Hepatic stellate cell (primary cell): ENCODE measurements at regions not wholly inside any gene's neighbourhood (a gene's known extent, or its start where the extent isn't known, plus 50 kb on each side); places are given as distances from the start of the nearest gene placed in this dataset.

Experiments used
- DNase-seq: peaks from one replicate; pipeline ENCODE4 v3.0.0; 2011; ENCODE audit warnings: low spot score

DNA sequence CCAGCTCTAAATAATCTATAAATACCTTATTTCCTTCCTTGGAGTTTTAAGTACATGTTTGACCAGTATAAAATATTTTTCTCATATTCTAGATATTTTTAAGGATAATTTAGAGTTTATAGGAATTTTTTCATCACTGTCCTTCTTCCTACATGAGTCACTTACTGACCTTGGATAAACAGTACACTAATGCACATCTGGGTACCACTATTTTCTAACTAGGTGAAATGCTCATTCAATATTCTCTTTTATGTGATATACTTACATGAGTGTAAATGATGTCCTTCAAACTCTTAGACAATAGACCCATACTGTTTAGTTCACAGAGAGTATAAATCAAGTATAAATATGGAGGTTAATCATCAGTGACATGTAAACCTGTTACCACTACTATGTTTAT is 1574.2 kb upstream of the ACVR2A start:
- no peak for DNase-seq

GRCh38 chr2:146267093-146267492 is 1577.7 kb upstream of the ACVR2A start:
- no peak for DNase-seq

DNA sequence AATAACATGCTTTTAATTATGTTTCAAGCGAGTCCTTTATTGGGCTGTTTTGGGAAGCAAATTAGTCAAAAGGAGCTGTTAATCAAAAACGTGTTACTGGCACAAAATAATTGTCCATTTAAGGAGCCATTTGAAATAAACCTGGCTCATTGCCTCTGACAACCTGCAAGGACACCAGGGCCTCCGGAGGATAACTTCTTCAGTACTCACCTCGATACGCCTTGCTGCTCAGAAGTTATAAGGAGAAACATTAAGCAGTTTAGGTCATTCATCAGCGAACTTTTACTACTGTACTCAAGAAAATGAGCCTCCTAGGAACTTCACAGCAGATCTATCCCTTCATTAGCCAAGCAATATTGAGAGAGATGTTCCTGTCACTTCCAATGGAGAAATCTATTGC is 1579.2 kb upstream of the ACVR2A start:
- no peak for DNase-seq

DNA sequence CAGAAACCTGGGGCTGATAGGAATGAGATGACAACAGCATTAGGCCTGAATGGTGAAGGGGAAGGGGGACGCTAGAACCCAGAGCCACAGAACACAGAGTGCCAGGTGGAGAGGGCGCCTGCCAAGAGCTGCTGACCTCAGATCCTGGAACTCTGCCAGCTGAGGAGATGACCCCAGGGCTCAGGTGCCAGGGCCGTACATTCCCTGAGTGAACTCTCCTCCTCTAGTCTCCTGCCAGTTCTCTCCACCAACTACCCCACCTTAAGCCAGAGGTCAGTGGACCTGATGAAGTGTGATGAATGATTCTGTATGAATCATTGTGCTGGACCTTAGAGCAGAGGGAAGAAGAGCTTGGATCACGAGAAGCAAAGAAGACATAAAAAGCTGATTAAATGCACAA is 1582.2 kb upstream of the ACVR2A start:
- DNase-seq = no peak

- no peak for DNase-seq
These were observed 1584.3 kb upstream of the ACVR2A start for GRCh38 chr2:146260551-146260950.

DNA sequence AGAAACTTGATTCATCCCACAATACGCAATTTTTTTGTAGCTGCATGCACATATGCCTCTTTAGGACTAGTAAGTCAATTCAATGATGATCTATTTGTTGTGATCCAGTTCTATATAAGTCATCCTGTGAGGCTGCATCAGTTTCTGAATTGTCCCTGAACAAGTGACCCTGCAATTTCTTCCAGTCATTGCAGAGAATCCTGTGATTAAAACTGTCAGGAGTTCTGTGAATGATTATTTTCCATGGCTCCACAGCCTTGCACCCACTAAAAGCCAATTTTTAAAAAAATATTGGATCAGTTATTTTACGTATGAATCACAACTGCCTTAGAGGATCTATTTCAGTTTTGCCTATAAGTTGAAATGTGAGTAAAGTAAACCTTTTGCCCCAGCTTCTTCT is 1585.0 kb upstream of the ACVR2A start:
- no peak for DNase-seq

- no peak for DNase-seq
These were observed 1586.8 kb upstream of the ACVR2A start for GRCh38 chr2:146258071-146258470.

DNA sequence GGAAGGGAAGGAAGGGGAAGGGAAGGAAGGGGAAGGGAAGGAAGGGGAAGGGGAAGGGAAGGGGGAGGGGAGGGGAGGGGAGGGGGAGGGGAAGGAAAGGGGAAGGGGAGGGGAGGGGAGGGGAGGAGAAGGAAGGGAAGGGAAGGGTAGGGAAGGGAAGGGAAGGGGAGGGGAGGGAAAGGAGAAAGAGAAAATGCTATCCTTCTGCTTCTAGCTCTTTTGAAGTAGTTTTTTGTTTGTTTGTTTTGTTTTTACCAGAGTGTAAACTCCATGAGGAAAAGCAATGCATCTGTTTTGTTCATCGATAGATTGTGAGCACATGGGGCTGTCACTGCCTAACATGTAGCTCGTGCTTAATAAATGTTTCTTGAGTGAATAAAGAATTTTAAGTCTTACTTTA is 1592.7 kb upstream of the ACVR2A start:
- DNase-seq = no peak

GRCh38 chr2:146251328-146251727 is 1593.5 kb upstream of the ACVR2A start:
- DNase-seq = no peak

GRCh38 chr2:146246736-146247523 is 1597.9 kb upstream of the ACVR2A start:
- DNase-seq = no peak

- peak; percentile 12 for DNase-seq
These were observed 1598.7 kb upstream of the ACVR2A start for GRCh38 chr2:146246002-146246735.

DNA sequence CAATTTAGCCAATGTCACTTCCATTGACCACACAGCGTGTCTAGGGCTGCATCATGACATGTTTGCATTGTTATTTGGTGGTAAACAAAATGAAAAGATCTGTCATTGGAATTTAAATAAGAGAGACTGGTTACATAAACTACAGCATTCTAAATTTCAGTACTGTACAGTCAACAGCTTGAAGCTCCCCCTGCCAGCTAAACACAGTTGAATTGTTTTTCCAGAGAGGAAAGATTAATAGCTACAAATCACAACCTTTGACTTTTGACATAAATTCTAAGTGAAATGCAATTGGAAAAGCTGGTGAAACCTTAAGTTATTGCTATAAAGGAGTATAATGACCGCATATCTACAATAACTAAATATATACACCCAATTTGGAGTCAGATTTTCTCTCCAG is 1600.0 kb upstream of the ACVR2A start:
- DNase-seq = no peak

DNA sequence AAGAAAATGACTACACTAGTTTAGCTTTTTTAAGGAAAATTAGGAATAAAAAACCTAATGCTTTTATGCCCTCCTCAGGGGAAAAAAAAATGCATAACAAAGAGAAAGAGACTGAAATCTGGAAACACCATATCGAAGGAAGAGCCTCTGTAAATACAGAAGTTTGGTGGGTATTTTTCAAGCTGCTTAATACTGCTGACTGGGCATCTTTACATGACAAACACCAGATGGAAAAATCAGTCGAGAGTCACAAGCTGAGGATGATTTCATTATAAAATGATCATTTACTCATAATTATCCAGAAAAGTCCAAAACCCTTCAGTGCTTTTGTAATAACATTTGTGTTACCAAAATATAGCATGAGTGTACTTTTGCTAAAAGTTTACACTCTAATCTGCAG is 1600.7 kb upstream of the ACVR2A start:
- DNase-seq = no peak

DNA sequence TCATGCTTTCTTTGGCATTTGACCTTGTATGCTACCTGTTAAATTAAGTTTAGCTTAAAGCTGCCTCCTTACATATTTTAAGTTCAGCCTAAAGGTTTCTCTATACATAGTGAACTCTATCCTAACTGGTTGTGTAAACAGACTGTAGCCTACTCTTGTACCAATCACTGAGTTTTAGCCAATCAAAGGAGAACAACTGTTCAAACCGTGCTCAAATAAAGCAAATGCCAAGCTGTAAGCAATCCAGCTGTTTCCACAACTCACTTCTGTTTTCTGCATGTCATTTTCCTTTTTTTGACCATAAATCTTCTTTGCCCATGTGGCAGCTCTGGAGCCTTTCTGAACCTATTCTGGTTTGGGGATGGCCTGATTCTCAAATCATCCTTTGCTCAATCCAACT is 1603.8 kb upstream of the ACVR2A start:
- no peak for DNase-seq

GRCh38 chr2:146240391-146240790 is 1604.4 kb upstream of the ACVR2A start:
- DNase-seq = no peak

- peak; percentile 27 for DNase-seq
These were observed 1605.3 kb upstream of the ACVR2A start for GRCh38 chr2:146239392-146240135.

- no peak for DNase-seq
These were observed 1606.4 kb upstream of the ACVR2A start for GRCh38 chr2:146238254-146238966.

DNA sequence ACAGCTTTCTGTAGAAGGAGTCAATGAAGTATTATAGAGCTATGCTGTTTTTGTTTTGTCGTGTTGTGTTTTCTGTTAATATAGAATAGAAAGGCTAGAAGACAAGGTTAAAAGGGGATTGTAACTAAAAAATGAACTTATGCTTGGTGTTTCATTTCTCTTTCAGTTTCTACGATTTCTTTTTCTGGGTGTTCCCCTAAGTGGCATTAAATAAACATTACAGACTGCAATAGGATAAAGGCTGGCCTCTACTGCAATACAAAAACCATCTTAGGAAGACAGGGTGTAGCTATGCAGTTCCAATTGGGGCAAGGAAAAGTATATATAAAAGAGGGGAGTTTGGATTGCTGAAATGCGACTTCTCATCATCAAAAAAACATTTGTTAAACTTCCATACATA is 1609.7 kb upstream of the ACVR2A start:
- no peak for DNase-seq

GRCh38 chr2:146229508-146230155 is 1615.2 kb upstream of the ACVR2A start:
- no peak for DNase-seq

GRCh38 chr2:146228466-146229058 is 1616.3 kb upstream of the ACVR2A start:
- DNase-seq = no peak

DNA sequence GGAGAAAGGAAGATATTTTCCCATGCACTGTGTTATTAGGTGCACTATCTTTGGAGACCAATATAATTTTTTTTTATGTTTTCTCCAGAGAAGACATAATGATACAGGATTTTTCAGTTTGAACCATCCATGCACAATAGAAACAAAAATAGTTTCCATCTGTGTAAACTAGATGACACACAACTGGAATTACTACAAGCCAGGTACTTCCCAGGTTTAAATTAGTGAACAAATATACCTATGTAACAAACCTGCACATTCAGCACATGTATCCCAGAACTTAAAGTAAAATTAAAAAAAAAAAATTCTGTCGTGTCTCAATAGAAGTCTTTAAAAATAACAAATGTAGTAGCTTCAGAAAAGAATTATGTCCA is 1616.8 kb upstream of the ACVR2A start:
- no peak for DNase-seq
